BE2C (cell line): ENCODE measurements at regions not wholly inside any gene's neighbourhood (a gene's known extent, or its start where the extent isn't known, plus 50 kb on each side); places are given as distances from the start of the nearest gene placed in this dataset.

Experiments
- DNase-seq: peaks from one replicate; pipeline ENCODE4 v3.0.0-alpha.2; 2020
- H3K27me3 ChIP-seq: fragments of 250-450 bp; sonication (Bioruptor Pico); 2 replicates; pipeline ENCODE4 v1.5.1; 2020; ENCODE audit warnings: mild to moderate bottlenecking
- H3K36me3 ChIP-seq: fragments of 250-450 bp; sonication (Bioruptor Pico); 2 replicates; pipeline ENCODE4 v1.5.1; 2020; ENCODE audit warnings: mild to moderate bottlenecking
- H3K4me1 ChIP-seq: fragments of 250-450 bp; sonication (Bioruptor Pico); 2 replicates; pipeline ENCODE4 v1.5.1; 2020
- H3K4me3 ChIP-seq: 2 replicates; pipeline ENCODE4 v1.5.1; 2011; ENCODE audit warnings: low read depth, low read length
- H3K9me3 ChIP-seq: fragments of 250-450 bp; sonication (Bioruptor Pico); 2 replicates; pipeline ENCODE4 v1.5.1; 2020
- CTCF ChIP-seq: IDR thresholded peaks from 2 replicates; pipeline ENCODE4 v1.5.1; 2012; ENCODE audit warnings: mild to moderate bottlenecking, low read depth, low read length

DNA sequence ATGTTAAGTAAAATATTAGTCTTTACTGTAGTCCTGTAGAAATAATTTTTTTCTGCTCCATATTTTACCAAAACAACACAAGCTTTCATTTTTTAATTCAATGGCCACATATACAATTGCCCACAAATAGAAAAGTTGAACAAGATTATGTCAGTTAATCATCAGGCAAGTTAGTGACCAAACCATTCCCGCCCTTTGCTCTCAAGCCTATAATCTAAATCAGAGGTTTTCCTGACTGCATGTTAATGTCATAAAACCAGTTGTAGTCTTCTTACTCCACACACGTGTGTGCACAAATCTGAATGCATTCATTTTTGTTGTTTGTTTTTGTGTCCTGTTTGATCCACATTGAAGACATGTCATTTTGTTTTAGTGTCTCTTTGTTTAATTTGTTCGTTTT is 1357.7 kb upstream of the GJE1 start:
- no peak for DNase-seq
- H3K36me3 ChIP-seq, result no peaks in the 10 kb centered on the region
- H3K9me3 ChIP-seq, result no peaks in the 10 kb centered on the region
- no peaks in the 10 kb centered on the region for H3K4me1 ChIP-seq
- no peaks in the 10 kb centered on the region for H3K27me3 ChIP-seq
- no peak overlapping the region for H3K4me3 ChIP-seq
- no peak for TF ChIP-seq CTCF

DNA sequence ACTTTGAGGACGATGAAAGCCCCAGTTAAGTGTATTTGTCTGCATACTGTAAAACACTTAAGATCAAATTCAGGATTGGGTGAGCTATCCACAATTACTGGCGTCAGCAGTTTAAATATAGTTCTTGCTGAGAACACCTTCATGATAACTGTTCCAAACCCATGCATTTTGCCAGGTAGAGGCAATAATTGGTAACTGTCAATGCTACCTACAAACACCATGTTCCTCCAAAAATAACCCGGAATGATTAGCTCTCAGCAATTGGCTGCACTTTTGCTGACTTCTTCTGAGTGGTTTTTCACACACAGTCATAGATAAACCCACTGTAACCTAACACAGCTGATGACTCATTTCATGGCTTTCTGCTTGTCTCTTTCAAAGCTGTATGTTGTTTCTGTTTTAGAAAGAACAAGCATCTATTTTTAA is 1358.6 kb upstream of the GJE1 start:
- H3K36me3 ChIP-seq, result no peaks in the 10 kb centered on the region
- H3K27me3 ChIP-seq, result no peaks in the 10 kb centered on the region
- H3K4me3 ChIP-seq, result no peak overlapping the region
- H3K4me1 ChIP-seq, result no peaks in the 10 kb centered on the region
- TF ChIP-seq CTCF, result no peak
- H3K9me3 ChIP-seq, result no peaks in the 10 kb centered on the region
- no peak for DNase-seq

GRCh38 chr6:140773276-140773675 is 1359.4 kb upstream of the GJE1 start:
- Histone ChIP-seq H3K4me3 (no peak overlapping the region), H3K9me3 (no peaks in the 10 kb centered on the region), H3K4me1 (no peaks in the 10 kb centered on the region), H3K27me3 (no peaks in the 10 kb centered on the region), H3K36me3 (no peaks in the 10 kb centered on the region)
- no peak for TF ChIP-seq CTCF
- no peak for DNase-seq

DNA sequence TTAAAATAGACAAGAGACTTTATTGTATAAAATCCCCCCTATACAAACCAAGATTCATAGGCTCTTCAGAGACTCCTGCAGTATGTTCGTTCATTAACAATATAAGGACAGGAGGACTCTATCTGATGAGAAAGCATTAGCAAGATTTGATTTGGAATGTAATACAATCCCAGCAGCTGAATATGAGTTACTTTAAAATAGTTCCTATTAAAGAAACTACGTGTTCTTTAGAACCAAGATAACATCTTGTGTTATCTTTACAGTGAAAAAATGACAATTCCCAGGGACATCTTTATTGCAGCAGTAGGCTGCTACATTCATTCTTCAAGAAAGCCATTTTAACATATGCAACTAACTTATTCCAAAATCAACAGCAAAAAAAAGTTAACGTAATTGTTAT is 1360.1 kb upstream of the GJE1 start:
- Histone ChIP-seq H3K4me3 (no peak overlapping the region), H3K27me3 (no peaks in the 10 kb centered on the region), H3K36me3 (no peaks in the 10 kb centered on the region), H3K4me1 (no peaks in the 10 kb centered on the region), H3K9me3 (no peaks in the 10 kb centered on the region)
- no peak for TF ChIP-seq CTCF
- no peak for DNase-seq

DNA sequence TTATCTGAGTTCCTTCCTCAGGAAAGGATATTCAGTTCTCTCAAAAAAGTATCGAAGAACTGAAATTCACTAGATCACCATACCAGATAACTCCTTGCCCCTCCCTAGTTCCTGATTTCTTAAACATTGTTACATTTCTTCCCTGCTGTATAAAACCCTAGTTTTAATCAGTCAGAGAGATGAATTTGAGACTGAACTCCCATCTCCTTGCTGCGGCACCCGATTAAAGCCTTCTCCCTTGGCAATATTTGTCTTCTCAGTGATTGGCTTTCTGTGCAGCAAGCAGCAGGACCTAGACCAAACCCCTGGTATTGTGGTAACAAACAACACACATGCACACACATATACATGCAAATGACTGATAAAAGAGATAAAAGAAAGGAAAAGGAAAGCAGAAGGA is 1364.6 kb upstream of the GJE1 start:
- H3K9me3 ChIP-seq, result no peaks in the 10 kb centered on the region
- no peaks in the 10 kb centered on the region for H3K36me3 ChIP-seq
- no peak for TF ChIP-seq CTCF
- H3K4me1 ChIP-seq, result no peaks in the 10 kb centered on the region
- no peaks in the 10 kb centered on the region for H3K27me3 ChIP-seq
- H3K4me3 ChIP-seq, result no peak overlapping the region
- DNase-seq, result no peak

GRCh38 chr6:140766999-140767398 is 1365.7 kb upstream of the GJE1 start:
- Histone ChIP-seq H3K9me3 (no peaks in the 10 kb centered on the region), H3K36me3 (no peaks in the 10 kb centered on the region), H3K27me3 (no peaks in the 10 kb centered on the region), H3K4me3 (no peak overlapping the region), H3K4me1 (no peaks in the 10 kb centered on the region)
- no peak for TF ChIP-seq CTCF
- DNase-seq, result no peak
